Stimulated activated CD4-positive, alpha-beta T cell treated with anti-CD3 and anti-CD28 coated beads, Interleukin-4, amount 100 ng/mL, for 1 hour (primary cell): ENCODE measurements at regions not wholly inside any gene's neighbourhood (a gene's known extent, or its start where the extent isn't known, plus 50 kb on each side); places are given as distances from the start of the nearest gene placed in this dataset.

Source experiments
- DNase-seq: peaks from one replicate; pipeline ENCODE4 v3.0.0-alpha.2; 2020

DNA sequence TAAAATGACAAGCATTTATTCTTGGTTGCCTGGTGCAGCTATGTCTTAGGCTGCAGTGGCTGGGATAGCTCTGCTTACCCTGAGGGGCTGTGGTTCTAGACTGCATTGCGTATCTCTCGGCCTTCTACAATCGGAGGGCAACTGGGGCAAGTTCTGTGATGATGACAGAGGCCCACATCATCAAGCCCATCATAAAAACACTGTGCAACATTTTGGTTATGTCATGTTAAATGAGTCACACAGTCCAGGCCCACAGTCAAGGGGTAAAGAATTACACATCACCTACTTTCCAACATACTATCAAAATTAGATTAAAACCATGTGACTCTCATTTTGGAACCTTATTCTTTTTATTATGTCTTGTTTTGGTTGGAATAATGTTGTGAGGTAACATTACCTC is 120.2 kb upstream of the GUCY1A1 start:
- no peak for DNase-seq

DNA sequence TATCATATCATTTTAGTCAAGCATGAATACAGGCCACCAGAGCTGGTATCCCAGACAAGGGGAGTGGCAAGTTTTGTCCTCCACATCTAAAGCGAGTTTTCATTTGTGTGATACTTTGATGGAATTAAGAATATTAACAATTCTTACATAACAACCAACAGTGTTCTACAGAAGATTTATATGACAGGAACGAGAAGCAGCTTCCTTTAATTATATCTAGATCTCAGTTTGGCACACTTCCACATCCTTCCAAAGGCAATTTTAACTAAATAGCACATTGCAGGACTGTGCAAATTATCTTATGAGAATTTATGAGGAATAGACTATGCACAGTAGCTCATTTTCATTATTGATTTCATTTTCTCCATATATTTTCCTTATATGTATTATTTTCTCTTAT is 121.2 kb upstream of the GUCY1A1 start:
- no peak for DNase-seq

DNA sequence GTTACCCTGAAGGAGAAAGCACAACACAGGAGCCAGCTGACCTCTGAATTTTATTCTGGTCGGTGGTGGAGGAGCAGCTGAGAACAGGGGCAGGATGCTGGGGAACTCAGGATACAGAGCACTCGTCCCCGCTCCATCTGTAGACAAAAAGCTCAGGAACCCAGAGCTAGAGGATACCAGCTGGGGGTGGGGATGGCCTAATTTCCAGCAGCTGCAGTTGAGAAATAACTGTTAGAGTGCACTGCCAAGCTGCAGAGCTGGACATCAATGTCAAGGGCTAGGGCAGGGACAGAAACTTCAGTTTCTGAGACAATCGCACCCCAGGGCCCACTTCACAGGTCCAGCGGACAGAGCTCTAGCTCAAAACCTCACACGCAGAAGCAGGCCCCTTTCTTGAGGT is 122.1 kb upstream of the GUCY1A1 start:
- no peak for DNase-seq

DNA sequence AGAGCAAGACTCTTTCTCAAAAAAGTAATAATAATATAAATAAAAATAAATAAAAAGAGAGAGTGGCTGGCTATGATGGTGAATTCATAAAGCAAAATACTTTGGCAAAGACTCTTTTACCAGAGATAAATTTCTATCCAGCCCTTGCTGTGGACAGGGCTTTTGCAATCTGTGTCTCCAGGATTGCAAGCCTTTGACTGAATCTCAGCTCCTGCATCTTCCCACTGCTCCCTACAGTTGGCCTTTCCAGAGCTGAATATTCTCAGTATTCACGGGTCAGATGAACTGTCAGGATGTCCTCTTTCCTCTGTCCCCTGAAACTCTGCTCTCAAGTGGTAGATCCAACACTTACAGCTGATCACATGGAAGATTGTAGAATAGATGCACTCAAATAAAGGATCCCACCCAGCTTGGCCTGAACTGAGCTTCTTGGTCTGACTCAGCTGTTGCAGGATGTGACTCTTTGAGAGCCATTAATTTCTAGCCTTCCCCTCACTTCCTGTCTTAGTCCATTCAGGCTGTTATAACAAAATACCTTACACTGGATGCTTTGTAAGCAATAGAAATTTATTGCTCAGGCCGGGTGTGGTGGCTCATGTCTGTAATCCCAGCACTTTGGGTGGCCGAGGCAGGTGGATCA is 123.4 kb upstream of the GUCY1A1 start:
- no peak for DNase-seq

DNA sequence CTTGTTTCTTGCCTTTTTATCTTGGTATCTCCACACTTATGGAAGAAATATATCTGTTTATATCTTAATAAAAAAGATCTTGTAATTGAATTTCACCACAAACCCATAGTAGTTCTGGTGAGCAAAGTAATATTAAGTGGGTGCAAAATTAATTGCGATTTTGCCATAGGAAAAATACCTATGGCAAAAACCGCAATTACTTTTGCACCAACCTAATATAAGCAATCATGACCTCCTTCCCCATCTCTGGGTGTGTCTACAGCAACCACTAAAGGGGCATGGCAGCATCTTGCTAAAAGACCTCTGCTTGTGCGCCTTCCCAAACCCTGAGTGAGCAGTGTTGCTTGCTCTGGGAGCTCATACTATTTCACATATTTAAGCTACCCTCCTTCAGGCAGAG is 124.2 kb upstream of the GUCY1A1 start:
- DNase-seq, result no peak

DNA sequence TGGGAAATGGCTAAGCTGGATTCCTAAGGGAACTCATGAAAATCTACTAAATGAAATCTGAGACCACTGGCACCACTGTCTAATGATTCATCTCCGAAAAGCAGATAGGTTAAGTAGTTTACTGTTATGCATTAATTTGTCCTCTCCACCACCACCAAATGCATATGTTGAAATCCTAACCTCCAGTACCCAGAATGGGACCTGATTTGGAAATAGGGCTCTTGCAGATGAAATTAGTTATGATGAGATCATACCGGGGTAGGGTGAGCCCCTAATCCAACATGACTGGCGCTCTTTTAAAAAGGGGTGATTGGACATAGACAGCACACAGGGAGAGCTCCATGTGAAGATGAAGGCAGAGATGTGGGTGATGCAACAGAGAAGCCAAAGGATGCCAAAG is 124.9 kb upstream of the GUCY1A1 start:
- no peak for DNase-seq

DNA sequence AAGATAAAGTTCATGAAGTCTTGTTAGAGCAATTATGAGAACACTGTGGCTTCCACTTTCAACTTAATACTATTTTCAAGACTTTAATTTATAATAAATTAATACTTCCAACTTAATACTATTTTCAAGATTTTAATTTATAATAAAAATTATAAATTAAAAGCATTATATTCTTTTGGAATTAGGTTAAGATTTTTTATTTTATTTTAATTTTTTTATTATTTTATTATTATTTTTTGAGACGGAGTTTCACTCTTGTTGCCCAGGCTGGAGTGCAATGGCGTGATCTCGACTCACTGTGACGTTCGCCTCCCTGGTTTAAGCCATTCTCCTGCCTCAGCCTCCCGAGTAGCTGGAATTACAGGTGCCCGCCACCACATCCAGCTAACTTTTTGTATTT is 126.0 kb upstream of the GUCY1A1 start:
- DNase-seq, result no peak

DNA sequence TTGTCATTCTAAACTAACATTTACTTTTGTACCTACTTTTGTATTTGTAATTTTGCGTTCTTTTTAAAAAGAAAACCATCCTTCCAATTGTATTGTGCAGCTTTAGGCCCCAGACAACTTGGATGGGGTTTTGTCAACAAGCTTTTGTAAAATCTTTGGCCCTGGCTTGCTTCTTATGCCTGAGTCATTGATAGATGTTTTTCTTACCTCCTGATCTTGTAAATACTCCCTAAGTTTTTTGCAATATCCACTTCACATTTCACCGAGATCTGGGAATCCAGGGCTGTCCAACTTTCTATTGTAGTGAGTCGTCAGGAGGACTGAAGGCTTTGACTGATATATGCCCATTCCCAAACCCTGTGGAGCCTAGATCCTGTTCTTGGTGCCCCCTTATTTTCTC is 126.9 kb upstream of the GUCY1A1 start:
- DNase-seq, result no peak

DNA sequence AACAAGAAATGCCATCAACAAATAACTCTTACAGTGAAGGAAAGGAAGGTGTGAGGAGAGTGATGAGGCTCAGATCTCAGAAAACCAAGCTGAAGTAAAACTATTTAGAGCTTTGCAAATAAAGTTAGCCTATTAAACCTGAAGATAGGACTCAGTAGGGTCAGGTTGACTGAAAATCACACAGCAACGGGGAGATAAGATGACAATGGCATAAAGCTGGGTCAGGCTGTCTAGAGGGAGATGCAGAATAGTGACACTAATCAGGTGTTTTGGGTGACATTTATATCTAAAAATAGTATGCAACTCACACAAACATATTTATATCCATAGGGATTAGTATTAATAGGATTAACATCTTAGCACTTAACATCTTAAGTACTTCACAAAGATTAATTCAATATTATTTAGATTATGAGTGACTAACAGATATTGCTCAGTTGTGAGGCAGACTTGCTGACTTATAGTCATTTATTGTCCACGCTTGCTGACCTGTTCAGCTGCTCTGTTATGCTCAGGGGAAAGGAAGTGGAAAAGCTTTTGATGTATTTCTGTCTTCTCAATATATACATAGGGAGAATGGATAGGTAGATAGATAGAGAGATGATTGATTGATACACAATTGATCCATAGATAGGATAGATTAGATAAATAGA is 130.7 kb upstream of the GUCY1A1 start:
- DNase-seq, result no peak

DNA sequence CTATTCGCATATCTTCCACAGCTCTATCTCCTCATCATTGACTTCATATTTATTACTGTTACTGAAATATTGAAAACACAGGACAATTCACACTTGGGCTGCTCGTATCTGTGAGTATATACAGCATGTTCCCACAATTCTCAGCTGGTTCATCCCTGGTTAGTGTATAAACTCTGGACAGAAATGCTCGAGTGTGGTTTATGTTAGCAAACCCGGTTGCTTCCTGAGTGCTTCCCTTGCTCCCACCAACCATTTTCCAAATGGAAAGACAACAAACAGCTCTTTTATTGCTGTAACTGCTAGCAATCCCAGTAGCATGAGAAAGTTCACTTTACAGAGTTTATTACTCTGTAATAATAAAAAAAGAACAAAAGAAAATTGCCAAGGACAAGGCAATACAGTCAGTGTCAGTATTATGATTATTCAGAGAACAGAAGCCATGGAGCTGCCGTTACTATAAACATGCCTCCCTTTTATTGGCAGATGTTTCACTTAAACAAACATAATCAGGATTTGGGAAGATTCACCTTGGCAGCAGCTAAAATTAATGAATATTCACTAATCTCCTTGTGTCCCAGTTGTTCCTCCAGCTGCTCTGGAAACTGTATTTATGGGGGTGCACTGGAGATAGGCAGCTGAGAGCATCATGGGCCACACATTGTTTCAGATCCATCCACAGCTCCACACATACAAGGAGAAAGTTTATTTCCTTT is 134.1 kb upstream of the GUCY1A1 start:
- DNase-seq, result no peak

DNA sequence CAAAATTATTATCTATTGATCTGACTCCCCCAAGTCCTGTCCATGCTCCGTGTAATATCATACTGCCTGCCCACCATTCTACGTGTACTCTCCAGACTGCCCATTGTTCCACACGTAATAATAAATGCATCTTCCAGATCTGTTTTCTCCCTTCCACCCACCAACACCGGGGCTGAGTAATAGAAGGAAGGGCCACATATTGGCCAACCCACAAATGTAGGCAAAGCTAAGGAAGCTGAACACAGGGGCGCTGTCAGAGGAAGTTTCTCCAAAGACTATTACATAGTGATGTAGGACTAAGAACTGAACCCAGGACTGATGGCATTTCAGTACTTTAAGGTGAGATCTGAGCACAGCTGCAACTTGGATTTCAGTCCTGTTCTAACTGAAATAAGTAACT is 135.8 kb upstream of the GUCY1A1 start:
- no peak for DNase-seq

DNA sequence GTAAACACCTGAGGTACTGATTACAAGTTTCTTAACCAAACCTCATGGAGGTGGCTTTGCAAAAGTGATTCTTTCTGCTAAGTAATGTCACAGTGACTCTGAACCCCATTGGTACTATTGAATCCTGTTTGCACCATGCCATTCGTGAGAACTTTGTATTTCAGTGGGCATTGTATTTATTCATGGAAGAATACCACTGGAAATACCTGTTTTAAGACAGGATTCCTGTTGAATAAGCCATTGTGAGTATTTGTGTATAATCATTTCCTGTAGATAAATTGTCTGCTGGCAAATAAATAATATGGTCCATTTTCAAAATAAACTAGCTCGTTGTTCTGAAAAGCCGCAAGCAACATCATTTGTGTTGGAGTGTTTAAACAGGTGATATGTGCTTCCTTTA is 136.4 kb upstream of the GUCY1A1 start:
- no peak for DNase-seq

DNA sequence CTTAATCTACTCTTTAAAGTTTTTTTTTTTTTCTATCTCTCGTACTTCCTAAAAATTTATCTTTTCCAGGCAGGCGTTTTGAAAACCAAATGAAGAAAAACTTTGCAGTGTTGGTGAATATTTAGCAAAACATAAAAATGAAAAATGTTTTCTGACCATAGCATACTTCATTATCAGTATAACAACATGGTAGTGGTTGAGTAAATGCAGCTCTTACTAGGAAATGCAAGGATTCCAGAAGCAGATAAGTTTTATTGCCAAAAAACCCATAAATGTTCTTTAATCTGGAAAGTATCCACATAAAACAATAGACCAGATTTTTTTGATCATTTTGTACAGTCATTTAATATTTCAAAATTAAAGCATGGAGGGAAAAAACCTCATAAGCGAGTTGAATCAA is 136.9 kb upstream of the GUCY1A1 start:
- no peak for DNase-seq

DNA sequence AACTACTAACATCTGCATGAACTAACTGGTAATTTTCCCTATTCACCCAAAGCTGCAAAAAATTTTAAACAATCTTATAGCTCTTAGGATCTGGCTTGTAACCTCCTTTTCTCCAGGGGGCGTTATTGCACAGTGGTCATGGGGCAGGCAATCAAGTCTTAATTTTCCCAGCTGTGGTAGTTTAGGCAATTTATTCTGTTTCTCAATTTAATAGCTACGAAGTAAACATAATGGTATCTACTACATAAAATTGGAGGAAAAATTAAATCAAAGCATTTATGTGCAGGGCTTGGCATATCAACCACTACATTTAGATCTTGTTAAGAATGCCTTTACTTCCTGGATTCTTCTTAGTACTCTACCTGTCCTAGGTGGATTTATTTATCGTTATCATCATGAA is 137.4 kb upstream of the GUCY1A1 start:
- no peak for DNase-seq

DNA sequence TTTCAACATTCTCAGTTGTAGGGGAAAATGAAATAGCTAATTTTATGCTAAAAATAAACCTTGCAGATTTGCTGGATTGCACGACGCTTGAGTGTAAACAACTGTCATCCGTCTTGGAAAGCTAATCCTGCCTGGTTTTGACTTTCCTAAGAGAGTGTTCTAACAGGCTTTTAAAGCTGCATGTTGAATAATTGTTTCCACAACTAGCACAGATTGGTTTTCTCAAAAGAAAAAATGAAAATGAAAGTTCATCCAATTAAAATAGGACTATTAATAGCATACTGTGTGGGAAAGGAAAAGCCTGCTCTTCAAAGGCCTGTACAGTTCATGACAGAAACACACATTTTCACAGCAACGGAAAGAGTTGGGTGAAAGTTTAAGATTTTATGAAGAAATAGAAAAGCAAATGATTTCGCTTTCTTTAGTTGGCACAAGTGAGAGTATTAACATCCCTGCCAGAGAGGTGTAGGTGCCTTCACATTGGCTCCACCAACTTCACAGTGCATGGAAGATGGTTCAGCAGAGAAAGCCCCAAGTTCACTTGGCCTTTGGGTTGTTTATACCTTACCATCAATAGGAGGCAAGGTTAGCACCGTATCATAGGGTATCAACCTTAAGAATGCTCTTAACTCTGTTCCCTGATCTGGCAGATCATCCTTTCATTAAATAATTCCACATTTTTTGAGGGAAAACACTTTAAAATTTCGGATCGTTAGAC is 140.0 kb upstream of the GUCY1A1 start:
- no peak for DNase-seq

DNA sequence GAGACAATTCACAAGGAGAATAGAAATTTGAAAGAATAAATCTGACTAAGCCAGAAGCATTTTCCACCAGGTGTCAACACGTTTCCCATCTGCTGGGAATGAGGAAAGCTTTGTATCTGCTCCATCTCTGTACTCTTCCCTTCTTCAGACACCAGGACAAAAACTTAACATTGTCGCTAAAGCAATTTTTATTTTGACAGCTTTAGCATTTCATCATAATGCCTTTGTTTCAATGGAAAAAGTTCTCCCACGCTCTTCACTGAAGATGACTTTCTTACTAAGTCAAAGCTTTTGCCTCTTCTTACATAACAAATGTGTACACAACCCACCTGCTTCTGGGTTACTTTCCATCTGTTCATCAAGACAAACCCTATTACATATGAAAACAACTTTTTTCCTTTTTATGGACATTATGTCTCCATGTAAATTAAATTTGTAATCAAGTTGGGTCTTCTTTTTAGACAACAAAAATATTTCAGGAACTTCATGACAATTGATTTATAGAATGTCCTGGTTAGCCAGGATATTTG is 141.7 kb upstream of the GUCY1A1 start:
- DNase-seq, result no peak

DNA sequence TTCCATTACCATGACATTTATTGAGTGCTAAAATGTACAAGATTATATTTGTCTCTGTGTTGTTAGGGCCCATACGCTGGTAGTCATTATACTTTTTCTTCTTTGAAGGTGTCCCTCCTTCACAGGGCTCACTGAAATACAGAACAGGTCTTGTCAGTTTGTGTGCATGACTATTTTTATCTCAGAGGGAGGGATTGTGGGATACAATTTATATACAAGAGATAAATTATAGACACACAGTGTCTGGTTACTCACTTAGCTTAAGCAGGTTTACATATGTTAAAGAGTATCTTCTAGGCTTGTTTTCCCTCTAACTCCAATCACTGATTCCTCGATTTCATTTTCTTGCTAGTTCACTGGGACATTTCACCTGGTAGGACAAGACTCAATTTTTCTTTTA is 143.3 kb upstream of the GUCY1A1 start:
- no peak for DNase-seq

DNA sequence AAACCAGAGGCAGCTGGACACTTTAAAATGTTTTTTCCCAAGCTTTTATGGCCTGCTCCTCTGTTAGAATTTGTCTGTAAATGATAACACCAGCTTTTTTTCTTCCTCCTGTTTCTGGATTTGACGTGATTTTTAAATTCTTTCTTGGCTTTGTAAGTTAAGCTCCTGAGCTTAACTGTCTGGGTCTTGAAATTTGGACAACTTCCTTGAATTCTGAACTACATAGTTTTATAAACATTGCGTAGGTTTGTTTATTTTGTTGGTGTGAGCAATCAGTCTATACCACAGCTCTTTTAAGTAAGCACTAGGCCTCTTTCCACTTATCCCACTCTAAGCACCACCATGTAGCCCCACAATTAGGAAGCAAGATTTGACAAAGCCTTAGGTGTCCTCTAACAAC is 144.4 kb upstream of the GUCY1A1 start:
- no peak for DNase-seq

DNA sequence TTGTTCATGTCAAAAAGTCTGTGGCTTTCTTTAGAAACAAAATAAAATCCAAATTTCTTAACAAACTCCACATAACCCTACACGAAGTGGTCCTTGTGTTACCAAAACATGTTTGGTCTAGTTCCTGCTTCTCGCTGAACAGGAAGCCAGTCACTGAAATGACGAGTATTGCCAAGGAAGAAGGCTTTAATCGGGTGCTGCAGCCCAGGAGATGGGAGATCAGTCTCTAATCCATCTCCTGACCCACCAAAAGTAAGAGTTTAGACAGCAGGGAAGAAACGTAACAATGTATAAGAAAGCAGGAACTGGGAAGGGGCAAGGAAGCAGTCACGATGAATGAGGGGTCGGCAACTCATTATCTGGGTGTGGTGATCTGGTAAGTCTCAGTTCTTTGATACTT is 144.6 kb upstream of the MAP9 start:
- DNase-seq, result no peak

DNA sequence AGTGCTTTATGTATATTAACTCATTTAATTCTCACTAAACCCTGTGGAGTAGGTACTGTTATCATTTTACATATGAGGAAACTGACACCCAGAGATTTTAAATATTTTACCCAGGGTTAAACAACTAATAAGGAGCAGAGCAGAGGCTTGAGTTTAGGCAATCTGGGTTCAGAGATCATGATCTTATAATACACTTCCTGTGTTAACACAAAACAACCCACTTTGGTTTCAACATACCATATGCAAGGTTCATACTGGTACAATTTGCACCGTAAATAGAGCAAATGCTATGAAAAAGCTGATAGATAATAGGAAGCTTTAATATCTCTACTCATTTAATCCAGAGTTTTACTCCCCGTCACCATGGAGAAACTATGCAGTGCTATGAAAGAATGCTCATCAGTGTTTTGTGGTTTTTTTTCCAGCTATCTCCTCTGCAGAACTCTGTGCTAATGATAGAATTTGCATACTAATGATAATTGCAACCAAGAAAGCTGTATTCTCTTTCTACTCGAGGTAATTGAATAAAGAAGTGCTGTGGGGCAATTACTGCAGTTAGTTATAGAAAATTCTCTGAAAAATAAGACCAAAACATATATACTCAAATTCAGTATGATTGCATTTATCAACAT is 138.8 kb upstream of the MAP9 start:
- DNase-seq, result no peak

DNA sequence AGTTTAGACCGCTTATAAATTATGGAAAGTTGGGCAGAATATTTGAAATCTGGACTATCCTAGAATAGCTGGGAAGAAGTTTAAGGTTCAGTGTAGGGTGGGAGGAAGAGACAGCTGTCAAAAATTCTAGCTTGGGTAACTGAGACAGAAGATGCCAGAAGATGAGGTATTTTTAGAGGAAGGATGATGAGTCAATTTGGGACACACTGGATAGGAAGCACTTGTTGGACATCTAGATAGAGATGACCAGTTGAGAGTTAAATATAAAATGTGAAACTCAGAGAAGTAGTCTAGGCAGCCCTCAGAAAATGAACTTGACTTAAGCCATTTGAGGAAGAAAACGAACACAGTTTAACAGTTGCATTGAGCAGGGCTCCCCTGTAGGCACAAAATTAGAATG is 137.9 kb upstream of the MAP9 start:
- no peak for DNase-seq

DNA sequence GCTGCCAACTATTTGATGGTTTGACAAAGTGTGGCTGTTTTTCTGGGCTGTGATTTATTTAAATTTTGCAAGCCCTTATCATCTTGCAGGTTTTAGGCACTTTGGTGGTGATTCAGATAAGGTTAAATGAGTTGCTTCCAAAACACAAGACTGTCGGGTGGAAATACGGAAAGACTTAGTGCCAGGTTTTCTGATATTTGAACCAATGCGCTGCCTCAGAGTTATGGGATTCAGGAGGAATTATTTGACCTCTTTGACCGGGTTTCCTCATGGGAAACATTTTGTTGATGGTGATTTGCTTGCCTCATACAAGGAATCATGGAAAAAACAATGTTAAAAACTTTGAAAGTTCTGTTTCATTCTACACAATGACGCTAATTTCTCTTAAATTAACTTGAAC is 136.1 kb upstream of the MAP9 start:
- no peak for DNase-seq

DNA sequence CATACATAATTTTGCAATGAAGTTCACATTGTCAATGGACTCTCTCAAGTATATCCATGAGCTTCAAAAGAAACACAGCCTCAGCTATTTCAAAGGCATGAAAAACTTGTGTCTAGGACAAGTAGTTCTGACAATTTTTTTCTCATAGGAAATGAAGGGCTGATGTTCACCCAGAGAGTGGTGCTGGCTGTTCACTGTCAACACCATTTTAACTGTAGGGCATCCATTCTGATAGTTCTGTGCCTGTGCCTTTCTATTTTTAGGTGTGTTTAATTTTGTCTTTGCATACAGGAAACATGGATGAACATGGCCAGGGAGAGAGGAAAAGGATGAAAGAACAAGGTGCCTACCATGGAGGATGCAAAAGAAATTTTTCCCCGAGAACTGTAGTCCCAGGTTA is 135.3 kb upstream of the MAP9 start:
- no peak for DNase-seq
